KMS-11 (cell line): ENCODE measurements at regions not wholly inside any gene's neighbourhood (a gene's known extent, or its start where the extent isn't known, plus 50 kb on each side); places are given as distances from the start of the nearest gene placed in this dataset.
A peak's percentile ranks its signal among the peaks of the same experiment; 100 is the strongest.

Source experiments
- H2AFZ ChIP-seq: fragments of 200-600 bp; sonication (generic); 2 replicates; pipeline ENCODE4 v1.6.1; 2016; ENCODE audit warnings: antibody characterized with exemption, mixed run types, low read depth
- H3K27ac ChIP-seq: fragments of 200-600 bp; sonication (generic); 2 replicates; pipeline ENCODE4 v1.6.1; 2016; ENCODE audit warnings: mild to moderate bottlenecking, mixed run types
- H3K27me3 ChIP-seq: fragments of 200-600 bp; sonication (generic); 2 replicates; pipeline ENCODE4 v1.6.1; 2017; ENCODE audit warnings: mild to moderate bottlenecking, low read depth, mixed run types, moderate library complexity; ENCODE audit not compliant: insufficient read depth
- H3K36me3 ChIP-seq: fragments of 200-600 bp; sonication (generic); 2 replicates; pipeline ENCODE4 v1.6.1; 2017; ENCODE audit warnings: mild to moderate bottlenecking, mixed run types; ENCODE audit not compliant: insufficient read depth
- H3K4me1 ChIP-seq: fragments of 200-600 bp; sonication (generic); 2 replicates; pipeline ENCODE4 v1.6.1; 2016; ENCODE audit warnings: mild to moderate bottlenecking, low read depth, mixed run types; ENCODE audit not compliant: poor library complexity, severe bottlenecking
- H3K4me2 ChIP-seq: fragments of 200-600 bp; sonication (generic); 2 replicates; pipeline ENCODE4 v1.7.0; 2016; ENCODE audit warnings: mild to moderate bottlenecking, mixed run types
- H3K4me3 ChIP-seq: fragments of 200-600 bp; sonication (generic); IDR thresholded peaks from 2 replicates; pipeline ENCODE4 v1.6.1; 2017; ENCODE audit warnings: low read depth, low read length, mixed read lengths; ENCODE audit not compliant: insufficient read depth
- H3K79me2 ChIP-seq: fragments of 200-600 bp; sonication (generic); 2 replicates; pipeline ENCODE4 v1.6.1; 2016; ENCODE audit warnings: low read depth, mixed run types; ENCODE audit not compliant: insufficient read depth
- H3K9ac ChIP-seq: fragments of 200-600 bp; sonication (generic); 2 replicates; pipeline ENCODE4 v1.6.1; 2016; ENCODE audit warnings: mild to moderate bottlenecking, mixed run types
- H4K20me1 ChIP-seq: fragments of 200-600 bp; sonication (generic); 2 replicates; pipeline ENCODE4 v1.6.1; 2016; ENCODE audit warnings: mild to moderate bottlenecking, mixed run types; ENCODE audit not compliant: insufficient read depth
- CTCF ChIP-seq: fragments of 200-600 bp; sonication (generic); conservative IDR thresholded peaks from 2 replicates; pipeline ENCODE4 v1.6.1; 2017; ENCODE audit warnings: low read depth, mild to moderate bottlenecking, antibody characterized with exemption, low read length, moderate library complexity, mixed read lengths

GRCh38 chr6:114421199-114421598, 78.4 kb upstream of the HS3ST5 start:
- Histone ChIP-seq H3K9ac (no peak overlapping the region), H3K4me3 (no peak overlapping the region), H4K20me1 (no peaks in the 10 kb centered on the region), H3K79me2 (no peaks in the 10 kb centered on the region), H3K27me3 (no peaks in the 10 kb centered on the region), H3K4me1 (peaks cover 39% of the 10 kb centered on the region), H3K36me3 (no peaks in the 10 kb centered on the region), H3K4me2 (no peak overlapping the region), H3K27ac (no peak overlapping the region), H2AFZ (no peak overlapping the region)
- TF ChIP-seq CTCF, result no peak

GRCh38 chr6:114419175-114419574, 76.4 kb upstream of the HS3ST5 start:
- Histone ChIP-seq H3K79me2 (no peaks in the 10 kb centered on the region), H3K9ac (no peak overlapping the region; the same call in 1 of the 2 replicates), H2AFZ (no peak overlapping the region), H3K4me3 (no peak overlapping the region), H3K36me3 (no peaks in the 10 kb centered on the region), H4K20me1 (no peaks in the 10 kb centered on the region), H3K27ac (peak overlapping the region; percentile 57), H3K27me3 (no peaks in the 10 kb centered on the region), H3K4me2 (peak overlapping the region; percentile 82), H3K4me1 (peaks cover 39% of the 10 kb centered on the region)
- no peak for TF ChIP-seq CTCF

- no peak for TF ChIP-seq CTCF
- H3K4me3 ChIP-seq, result no peak overlapping the region
- H3K4me1 ChIP-seq, result peaks cover 39% of the 10 kb centered on the region
- H3K4me2 ChIP-seq, result peak overlapping the region; percentile 82; the same call in 1 of the 2 replicates
- peak overlapping the region; percentile 57 for H3K27ac ChIP-seq
- no peaks in the 10 kb centered on the region for H4K20me1 ChIP-seq
- no peaks in the 10 kb centered on the region for H3K27me3 ChIP-seq
- H3K36me3 ChIP-seq, result no peaks in the 10 kb centered on the region
- no peaks in the 10 kb centered on the region for H3K79me2 ChIP-seq
- H2AFZ ChIP-seq, result no peak overlapping the region
- no peak overlapping the region for H3K9ac ChIP-seq
Observed at GRCh38 chr6:114418304-114418972, 75.6 kb upstream of the HS3ST5 start.

- no peaks in the 10 kb centered on the region for H3K79me2 ChIP-seq
- no peak overlapping the region for H3K4me3 ChIP-seq
- H3K27me3 ChIP-seq, result no peaks in the 10 kb centered on the region
- H2AFZ ChIP-seq, result no peak overlapping the region
- H3K4me2 ChIP-seq, result no peak overlapping the region
- no peak overlapping the region for H3K27ac ChIP-seq
- H4K20me1 ChIP-seq, result no peaks in the 10 kb centered on the region
- no peaks in the 10 kb centered on the region for H3K36me3 ChIP-seq
- H3K4me1 ChIP-seq, result no peaks in the 10 kb centered on the region
- no peak overlapping the region for H3K9ac ChIP-seq
- no peak for TF ChIP-seq CTCF
Observed at GRCh38 chr6:114407426-114408035, 64.7 kb upstream of the HS3ST5 start.
